Breast epithelium (tissue), 4 donors: ENCODE measurements at regions not wholly inside any gene's neighbourhood (a gene's known extent, or its start where the extent isn't known, plus 50 kb on each side); places are given as distances from the start of the nearest gene placed in this dataset.

Experiments used
- DNase-seq, 2 donors: peaks; one replicate each; pipeline ENCODE4 v3.0.0-alpha.2; 2019; ENCODE audit warnings: low spot score in 2 of 2
- H3K27ac ChIP-seq, 2 donors: fragments of 200-600 bp; sonication (generic) in 1 of 2; one replicate each; pipeline ENCODE4 v1.5.1; 2016 to 2019; ENCODE audit warnings: mild to moderate bottlenecking in 1 of 2
- H3K27me3 ChIP-seq, 2 donors: fragments of 200-600 bp; sonication (generic) in 1 of 2; one replicate each; pipeline versions ENCODE4 v1.5.1 to v1.6.0; 2017 to 2019; ENCODE audit warnings: control low read depth in 1 of 2, mild to moderate bottlenecking in 1 of 2
- H3K36me3 ChIP-seq: fragments of 200-600 bp; one replicate; pipeline ENCODE4 v1.5.1; 2019
- H3K4me1 ChIP-seq, 2 donors: fragments of 200-600 bp; sonication (generic); one replicate each; pipeline ENCODE4 v1.5.1; 2016 to 2019; ENCODE audit warnings: control low read depth in 1 of 2
- H3K4me3 ChIP-seq, 3 donors: fragments of 200-600 bp; sonication (generic); 1 replicate in 2 of 3; 2 replicates in 1 of 3; pipeline ENCODE4 v1.5.1; 2016 to 2019; ENCODE audit warnings: mild to moderate bottlenecking in 3 of 3, moderate library complexity in 2 of 3
- H3K9me3 ChIP-seq, 2 donors: fragments of 200-600 bp; sonication (generic) in 1 of 2; one replicate each; pipeline ENCODE4 v1.5.1; 2016 to 2019; ENCODE audit warnings: control low read depth in 1 of 2
- CTCF ChIP-seq, 3 donors: fragments of 450-650 bp; IDR thresholded peaks; one replicate each; pipeline ENCODE4 v1.5.1; 2016 to 2017; ENCODE audit warnings: antibody characterized with exemption in 3 of 3, mild to moderate bottlenecking in 3 of 3, moderate library complexity in 3 of 3
- POLR2A ChIP-seq: fragments of 450-650 bp; IDR thresholded peaks from one replicate; pipeline ENCODE4 v1.6.1; 2016; ENCODE audit warnings: antibody characterized with exemption, mild to moderate bottlenecking, moderate library complexity
- POLR2AphosphoS5 ChIP-seq, 3 donors: sonication (generic); formaldehyde crosslinking; IDR thresholded peaks; one replicate each; pipeline ENCODE4 v1.6.1; 2017; ENCODE audit warnings: antibody characterized with exemption in 3 of 3
- intact Hi-C: fragments of 100-400 bp; cut with DNase I; formaldehyde crosslinking; loops from one replicate; pipeline ENCODE4 v1.15.1; 2023; ENCODE audit warnings: low total_unique reads

- TF ChIP-seq POLR2AphosphoS5 (IDR thresholded peaks at IDR 0.05): no peak
- TF ChIP-seq CTCF (IDR thresholded peaks at IDR 0.05): no peak
- TF ChIP-seq POLR2A: no peak
- Histone ChIP-seq H3K36me3 (no peaks in the 10 kb centered on the region), H3K4me1 (no peaks in the 10 kb centered on the region), H3K27me3 (no peaks in the 10 kb centered on the region), H3K4me3 (no peak overlapping the region), H3K27ac (no peak overlapping the region), H3K9me3 (no peaks in the 10 kb centered on the region)
- DNase-seq: no peak
- intact Hi-C loops: no loop called here
Observed at GRCh38 chr4:111977419-111977965, 167.8 kb upstream of the FAM241A start.

- H3K4me1 ChIP-seq: no peaks in the 10 kb centered on the region
- H3K9me3 ChIP-seq: no peaks in the 10 kb centered on the region
- TF ChIP-seq POLR2A: no peak
- TF ChIP-seq CTCF (IDR thresholded peaks at IDR 0.05): no peak
- no peak for TF ChIP-seq POLR2AphosphoS5 (IDR thresholded peaks at IDR 0.05)
- H3K27ac ChIP-seq: no peak overlapping the region
- peaks cover 0 to 6% of the 10 kb centered on the region in 2 donors for H3K27me3 ChIP-seq
- H3K36me3 ChIP-seq: no peaks in the 10 kb centered on the region
- intact Hi-C loops: no loop called here
- no peak for DNase-seq
- H3K4me3 ChIP-seq: no peak overlapping the region
Observed at GRCh38 chr4:111979921-111980320, 165.3 kb upstream of the FAM241A start.

GRCh38 chr4:111982089-111982488, 163.2 kb upstream of the FAM241A start:
- no peak for TF ChIP-seq POLR2AphosphoS5 (IDR thresholded peaks at IDR 0.05)
- TF ChIP-seq CTCF (IDR thresholded peaks at IDR 0.05): no peak
- no peak for TF ChIP-seq POLR2A
- Histone ChIP-seq H3K36me3 (no peaks in the 10 kb centered on the region), H3K27ac (no peak overlapping the region), H3K4me1 (no peaks in the 10 kb centered on the region), H3K9me3 (no peaks in the 10 kb centered on the region), H3K27me3 (peaks cover 0 to 6% of the 10 kb centered on the region in 2 donors), H3K4me3 (no peak overlapping the region)
- intact Hi-C loops: no loop called here
- no peak for DNase-seq

- Histone ChIP-seq H3K27ac (no peak overlapping the region), H3K27me3 (peaks cover 0 to 6% of the 10 kb centered on the region in 2 donors), H3K4me3 (no peak overlapping the region), H3K9me3 (no peaks in the 10 kb centered on the region), H3K4me1 (no peaks in the 10 kb centered on the region), H3K36me3 (no peaks in the 10 kb centered on the region)
- TF ChIP-seq POLR2A: no peak
- no peak for TF ChIP-seq CTCF (IDR thresholded peaks at IDR 0.05)
- TF ChIP-seq POLR2AphosphoS5 (IDR thresholded peaks at IDR 0.05): no peak
- no peak for DNase-seq
- intact Hi-C loops: no loop called here
Observed at GRCh38 chr4:111984169-111984819, 161.0 kb upstream of the FAM241A start.

GRCh38 chr4:111985426-111985825, 159.8 kb upstream of the FAM241A start:
- Histone ChIP-seq H3K36me3 (no peaks in the 10 kb centered on the region), H3K27me3 (peaks cover 0 to 6% of the 10 kb centered on the region in 2 donors), H3K4me3 (no peak overlapping the region), H3K4me1 (no peaks in the 10 kb centered on the region), H3K27ac (no peak overlapping the region), H3K9me3 (no peaks in the 10 kb centered on the region)
- DNase-seq: no peak
- intact Hi-C loops: no loop called here
- TF ChIP-seq POLR2A (no peak), CTCF (IDR thresholded peaks at IDR 0.05) (no peak), POLR2AphosphoS5 (IDR thresholded peaks at IDR 0.05) (no peak)
